Transverse colon (tissue), 4 donors: ENCODE measurements at regions not wholly inside any gene's neighbourhood (a gene's known extent, or its start where the extent isn't known, plus 50 kb on each side); places are given as distances from the start of the nearest gene placed in this dataset.

Experiments used
- CTCF ChIP-seq, 5 experiments: fragments of 200-600 bp in 3 of 5; fragments of 450-650 bp in 2 of 5; sonication (generic) in 3 of 5; IDR thresholded peaks; 1 replicate in 2 of 5; 2 replicates in 3 of 5; pipeline ENCODE4 v1.5.1; 2016 to 2017; ENCODE audit warnings: antibody characterized with exemption in 5 of 5, inconsistent platforms in 3 of 5, mild to moderate bottlenecking in 2 of 5, moderate library complexity in 1 of 5
- POLR2A ChIP-seq: fragments of 450-650 bp; IDR thresholded peaks from one replicate; pipeline ENCODE4 v1.6.1; 2016; ENCODE audit warnings: antibody characterized with exemption, mild to moderate bottlenecking, moderate library complexity
- POLR2AphosphoS5 ChIP-seq, 3 donors: sonication (generic); formaldehyde crosslinking; IDR thresholded peaks; one replicate each; pipeline ENCODE4 v1.6.1; 2016; ENCODE audit warnings: antibody characterized with exemption in 3 of 3

DNA sequence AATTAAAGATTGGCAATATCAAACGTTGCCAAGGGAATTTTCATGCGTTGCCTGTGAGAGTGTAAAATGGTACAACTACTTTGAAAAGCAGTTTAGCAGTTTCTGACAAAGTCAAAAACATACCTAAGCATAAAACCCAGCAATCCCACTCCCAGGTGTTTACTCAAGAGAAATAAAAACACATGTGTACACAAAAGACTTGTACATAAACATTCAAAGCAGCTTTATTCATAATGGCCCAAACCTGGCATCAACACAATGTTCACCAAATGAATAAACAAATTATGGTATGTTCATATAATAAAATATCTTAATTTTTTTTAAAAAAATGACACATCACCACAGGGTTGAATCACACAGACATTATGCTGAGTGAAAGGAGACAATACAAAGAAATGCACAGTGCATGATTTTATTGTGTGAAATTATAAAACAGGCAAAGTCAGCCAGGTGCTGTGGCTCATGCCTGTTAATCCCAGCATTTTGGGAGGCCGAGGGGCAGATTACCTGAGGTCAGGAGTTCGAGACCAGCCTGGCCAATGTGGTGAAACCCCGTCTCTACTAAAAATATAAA lies 240.4 kb upstream of the MARCKS start:
- no peak for TF ChIP-seq CTCF (IDR thresholded peaks at IDR 0.05)
- no peak for TF ChIP-seq POLR2AphosphoS5 (IDR thresholded peaks at IDR 0.05)
- TF ChIP-seq POLR2A, result no peak
